HG03095 (cell line): ENCODE measurements at regions not wholly inside any gene's neighbourhood (a gene's known extent, or its start where the extent isn't known, plus 50 kb on each side); places are given as distances from the start of the nearest gene placed in this dataset.
"Not testable (repeated sequence)": the region's sequence is repeated elsewhere in the genome, so short reads cannot be mapped to it uniquely, and the experiment has no call there.

Experiments
- ATAC-seq: cut with Tn5 transposase; IDR thresholded peaks from one replicate; pipeline ENCODE4 v1.9.1; 2021; ENCODE audit warnings: moderate library complexity; ENCODE audit not compliant: unreplicated experiment

GRCh38 chr5:60489856-60490255, 210.1 kb downstream of the DEPDC1B start:
- no peak for ATAC-seq

GRCh38 chr5:60489377-60489776, 210.6 kb downstream of the DEPDC1B start:
- no peak for ATAC-seq

GRCh38 chr5:60488466-60489130, 211.4 kb downstream of the DEPDC1B start:
- ATAC-seq: no peak

GRCh38 chr5:60487885-60488442, 212.0 kb downstream of the DEPDC1B start:
- no peak for ATAC-seq

GRCh38 chr5:60487476-60487875, 212.5 kb downstream of the DEPDC1B start:
- ATAC-seq: no peak

GRCh38 chr5:60485361-60485760, 214.6 kb downstream of the DEPDC1B start:
- no peak for ATAC-seq

- no peak for ATAC-seq
Measured at GRCh38 chr5:60483050-60483449, 216.9 kb downstream of the DEPDC1B start.

- no peak for ATAC-seq
Measured at GRCh38 chr5:60482301-60482700, 217.7 kb downstream of the DEPDC1B start.

- ATAC-seq: no peak
Measured at GRCh38 chr5:60479542-60479941, 220.4 kb downstream of the DEPDC1B start.

GRCh38 chr5:60477849-60478248, 222.1 kb downstream of the DEPDC1B start:
- ATAC-seq: no peak

- no peak for ATAC-seq
Measured at GRCh38 chr5:60473654-60474053, 226.3 kb downstream of the DEPDC1B start.

GRCh38 chr5:60473027-60473426, 226.9 kb downstream of the DEPDC1B start:
- not testable (repeated sequence) for ATAC-seq

GRCh38 chr5:60470881-60471280, 229.1 kb downstream of the DEPDC1B start:
- no peak for ATAC-seq

GRCh38 chr5:60469286-60469685, 230.7 kb downstream of the DEPDC1B start:
- ATAC-seq: no peak

GRCh38 chr5:60463179-60463868, 236.6 kb downstream of the DEPDC1B start:
- no peak for ATAC-seq

- ATAC-seq: no peak
Measured at GRCh38 chr5:60458666-60459065, 241.3 kb downstream of the DEPDC1B start.

- no peak for ATAC-seq
Measured at GRCh38 chr5:60457233-60457632, 242.7 kb downstream of the DEPDC1B start.

- ATAC-seq: no peak
Measured at GRCh38 chr5:60455589-60455988, 244.4 kb downstream of the DEPDC1B start.

GRCh38 chr5:60454277-60454676, 245.7 kb downstream of the DEPDC1B start:
- ATAC-seq: not testable (repeated sequence)

GRCh38 chr5:60453186-60453976, 246.6 kb downstream of the DEPDC1B start:
- no peak for ATAC-seq

GRCh38 chr5:60448600-60448999, 251.4 kb downstream of the DEPDC1B start:
- ATAC-seq: no peak
